Fibroblast of upper back skin (primary cell): ENCODE measurements at regions not wholly inside any gene's neighbourhood (a gene's known extent, or its start where the extent isn't known, plus 50 kb on each side); places are given as distances from the start of the nearest gene placed in this dataset.
A peak's percentile ranks its signal among the peaks of the same experiment; 100 is the strongest.

Experiments
- DNase-seq: peaks from one replicate; pipeline ENCODE4 v3.0.0-alpha.2; 2013

DNA sequence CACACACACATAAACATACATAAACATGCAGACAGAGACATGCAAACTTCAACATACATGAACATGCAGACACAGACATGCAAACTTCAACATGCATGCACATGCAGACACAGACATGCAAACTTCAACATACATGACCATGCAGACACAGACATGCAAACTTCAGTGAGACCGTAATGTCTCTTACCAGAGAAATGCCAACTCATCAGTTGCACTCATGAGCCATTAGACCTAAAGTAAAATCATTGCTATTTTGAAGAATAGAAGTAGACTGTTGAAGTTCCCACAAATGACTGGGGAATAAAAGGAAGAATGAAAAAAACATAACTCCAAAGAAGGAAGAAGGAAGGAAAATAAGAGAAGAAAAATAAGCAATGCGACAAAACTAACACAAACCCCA lies 1044.0 kb upstream of the TMEM132C start:
- DNase-seq: no peak

DNA sequence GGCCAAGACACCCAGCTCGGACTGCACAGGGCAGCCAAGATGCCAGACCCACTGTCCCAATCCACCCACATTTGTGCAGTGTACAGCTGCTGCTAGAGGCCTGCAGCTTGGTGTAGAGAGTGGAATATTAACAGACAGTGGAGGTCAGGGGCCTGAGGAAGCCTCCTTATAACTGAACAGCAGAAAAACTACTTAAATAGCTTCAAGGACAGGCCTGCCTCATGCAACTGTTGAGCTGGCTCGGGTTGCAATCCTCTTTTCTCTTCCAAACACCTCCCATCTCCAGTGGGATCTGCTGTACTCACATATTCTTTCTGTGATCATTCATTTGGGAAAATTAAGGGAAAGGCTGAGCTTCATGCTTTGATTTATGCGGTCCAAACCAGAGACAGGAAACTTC lies 1043.2 kb upstream of the TMEM132C start:
- no peak for DNase-seq

DNA sequence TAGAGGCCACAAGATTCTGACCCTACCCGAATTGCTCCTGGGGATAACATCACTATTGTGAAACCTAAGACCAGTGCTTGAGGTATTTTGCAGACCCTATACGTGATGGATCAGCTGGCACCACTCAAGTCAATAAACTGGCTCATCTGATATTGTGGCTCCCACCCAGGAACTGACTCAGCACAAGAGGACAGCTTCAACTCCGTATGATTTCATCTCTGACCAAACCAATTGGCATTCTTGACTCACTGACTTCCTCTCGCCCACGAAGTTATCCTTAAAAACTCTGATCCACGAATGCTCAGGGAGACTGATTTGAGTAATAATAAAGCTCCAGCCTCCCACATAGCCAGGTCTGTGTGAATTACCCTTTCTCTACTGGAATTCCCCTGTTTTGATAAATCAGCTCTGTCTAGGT lies 1036.1 kb upstream of the TMEM132C start:
- DNase-seq: peak; percentile 97

DNA sequence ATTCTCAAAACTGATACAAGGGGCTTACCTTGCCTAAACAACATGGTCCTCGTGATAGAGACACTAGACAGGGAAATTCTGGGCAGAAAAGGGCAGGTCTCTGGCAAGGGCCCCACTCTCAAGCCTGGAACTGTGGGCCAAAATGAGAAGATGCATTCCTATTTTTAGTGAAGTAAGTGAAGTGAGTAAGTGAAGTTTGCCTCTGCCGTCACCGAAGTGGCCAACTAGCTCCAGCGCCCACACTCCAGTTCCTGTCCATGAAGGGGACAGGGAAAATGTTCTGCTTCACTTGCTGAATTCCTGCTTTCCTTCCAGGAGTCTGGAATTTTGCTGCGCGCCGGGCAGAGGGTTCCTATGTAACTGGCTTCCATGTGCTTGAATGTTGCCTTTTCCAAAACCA lies 1035.6 kb upstream of the TMEM132C start:
- no peak for DNase-seq

DNA sequence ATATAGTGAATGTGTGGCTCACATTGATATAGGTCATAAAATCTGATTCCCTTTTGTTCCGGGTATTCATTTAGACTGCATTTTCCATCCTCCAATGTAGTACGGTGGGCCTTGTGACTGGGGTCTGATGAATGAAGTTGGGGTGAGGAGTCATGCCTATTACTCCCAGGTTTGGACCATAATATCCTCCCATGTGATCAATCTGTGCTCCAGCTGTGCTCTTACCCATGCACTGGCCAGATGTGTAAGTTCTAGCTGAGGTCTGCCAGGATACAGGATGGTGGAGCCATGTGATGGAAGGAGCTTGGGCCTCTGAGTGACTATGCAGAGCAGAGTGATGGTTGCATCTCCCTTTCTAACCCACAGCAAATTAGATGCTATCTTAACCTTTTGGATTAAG lies 1034.0 kb upstream of the TMEM132C start:
- DNase-seq: no peak

DNA sequence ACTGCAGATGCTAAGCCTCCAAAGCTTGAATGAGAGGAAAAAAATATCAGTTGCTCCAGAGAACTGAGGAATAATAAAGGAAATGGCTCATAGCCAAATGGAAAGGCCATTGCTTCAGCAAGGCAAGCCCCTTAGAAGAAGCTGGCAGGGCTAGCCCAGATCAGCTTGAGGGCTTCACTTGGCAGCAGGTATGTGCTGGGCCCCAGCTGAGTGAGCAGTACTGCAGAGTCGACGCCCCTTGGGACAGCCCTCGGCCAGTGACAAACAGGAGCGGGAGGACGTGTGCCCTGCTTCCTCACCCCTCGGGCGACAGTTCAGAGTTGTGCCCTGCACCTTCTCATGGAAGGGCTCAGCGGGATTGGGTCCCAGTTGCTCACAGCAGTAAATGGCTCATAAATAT lies 1031.2 kb upstream of the TMEM132C start:
- DNase-seq: no peak

DNA sequence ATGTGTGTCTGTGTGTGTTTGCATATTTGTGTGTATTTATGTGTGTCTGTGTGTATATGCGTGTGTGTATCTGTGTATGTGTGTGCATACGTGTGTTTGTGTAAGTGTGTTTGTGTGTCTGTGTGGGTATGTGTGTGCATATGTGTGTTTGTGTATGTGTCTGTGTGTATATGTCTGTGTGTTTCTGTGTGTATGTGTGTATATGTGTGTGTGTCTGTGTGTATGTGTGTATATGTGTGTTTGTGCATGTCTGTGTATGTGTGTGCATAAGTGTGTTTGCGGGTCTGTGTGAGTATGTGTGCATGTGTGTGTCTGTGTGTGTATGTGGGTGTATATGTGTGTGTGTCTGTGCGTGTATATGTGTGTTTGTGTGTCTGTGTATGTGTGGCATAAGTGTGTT lies 1030.5 kb upstream of the TMEM132C start:
- DNase-seq: no peak

DNA sequence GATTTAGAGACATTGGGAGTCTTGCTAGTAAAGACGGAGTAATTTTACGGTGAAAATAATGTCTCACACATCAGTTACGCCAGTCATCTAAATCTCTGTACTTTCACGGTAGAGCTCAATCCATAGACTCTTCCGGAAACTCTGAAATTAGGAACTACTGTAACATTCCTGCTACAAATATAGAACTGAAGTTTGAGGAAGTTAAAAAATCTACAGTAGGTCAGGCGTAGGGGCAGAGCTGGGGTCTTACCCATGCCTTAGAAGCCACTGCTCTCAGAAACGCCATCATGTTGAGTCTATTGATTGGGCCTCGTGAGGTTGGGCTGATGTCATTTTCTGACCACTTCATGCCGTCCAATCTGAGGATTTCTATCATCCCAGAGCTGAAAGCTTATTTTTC lies 1029.8 kb upstream of the TMEM132C start:
- no peak for DNase-seq

DNA sequence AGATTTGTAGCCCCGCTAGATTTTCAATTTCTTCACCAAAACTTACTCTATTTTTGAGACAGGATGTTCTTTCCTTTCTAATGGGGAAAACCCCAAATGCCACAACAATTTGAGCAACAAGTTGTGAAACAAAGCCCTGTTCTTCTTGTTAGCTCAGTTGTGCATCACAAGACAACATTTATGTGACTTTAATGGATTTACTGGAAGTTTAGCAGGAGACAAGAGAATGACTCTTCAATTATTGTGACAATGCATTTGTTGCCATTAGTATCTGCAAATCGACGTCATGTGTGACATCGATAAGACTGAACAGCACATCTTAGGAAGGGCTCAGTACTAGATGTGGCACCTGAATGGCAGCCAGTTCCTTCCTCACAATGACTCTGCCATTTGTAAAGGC lies 1028.9 kb upstream of the TMEM132C start:
- no peak for DNase-seq

DNA sequence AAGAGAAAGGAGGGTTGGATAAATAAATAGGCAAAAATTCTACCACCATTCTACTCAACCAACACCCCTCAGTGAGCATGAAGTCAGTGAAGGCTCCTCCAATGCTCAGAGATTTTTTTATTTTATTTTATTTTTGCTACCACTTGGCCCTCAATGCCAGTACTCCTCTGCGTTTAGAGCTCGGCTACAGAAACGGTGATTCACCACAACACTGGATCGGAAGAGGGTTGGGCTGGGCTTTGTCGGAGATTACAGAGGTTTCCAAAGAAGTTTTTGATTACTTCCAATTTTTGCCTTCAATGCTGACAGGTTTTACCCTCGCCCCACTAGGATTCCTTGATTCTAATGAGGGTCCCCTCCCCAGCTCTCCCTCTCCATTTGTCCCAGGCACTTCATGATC lies 1027.2 kb upstream of the TMEM132C start:
- no peak for DNase-seq

DNA sequence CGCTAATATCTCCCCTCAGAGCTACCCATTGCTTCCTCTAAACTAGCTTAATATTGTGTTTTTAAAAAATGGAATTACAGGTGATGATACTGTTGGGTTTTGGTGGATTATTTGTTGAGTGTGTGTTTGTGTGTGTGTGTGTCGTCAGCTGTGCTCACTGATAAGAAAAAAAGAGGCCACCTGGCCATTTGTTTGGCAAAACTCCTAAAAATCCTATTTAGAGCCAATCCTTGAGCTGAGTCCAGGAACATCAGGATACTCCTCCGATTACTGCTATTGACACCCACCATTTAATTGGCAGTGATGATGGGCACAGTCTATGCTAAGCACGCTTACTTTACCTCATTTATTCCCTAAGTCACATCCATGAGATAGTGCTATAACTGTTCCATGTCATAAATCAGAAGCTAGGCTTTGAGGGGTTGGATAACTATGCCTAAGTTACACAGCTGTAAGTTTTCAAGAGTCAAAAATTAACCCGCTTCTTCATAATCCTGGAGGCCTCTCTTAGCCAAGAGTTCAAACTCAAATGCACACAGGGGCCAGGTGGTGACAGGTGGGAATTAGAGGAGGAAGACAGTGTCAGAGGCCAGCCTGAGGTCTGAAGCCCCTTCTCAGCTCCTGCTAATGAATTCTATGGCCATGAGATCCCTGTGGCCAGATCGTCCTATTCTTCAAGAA lies 1026.6 kb upstream of the TMEM132C start:
- DNase-seq: no peak

DNA sequence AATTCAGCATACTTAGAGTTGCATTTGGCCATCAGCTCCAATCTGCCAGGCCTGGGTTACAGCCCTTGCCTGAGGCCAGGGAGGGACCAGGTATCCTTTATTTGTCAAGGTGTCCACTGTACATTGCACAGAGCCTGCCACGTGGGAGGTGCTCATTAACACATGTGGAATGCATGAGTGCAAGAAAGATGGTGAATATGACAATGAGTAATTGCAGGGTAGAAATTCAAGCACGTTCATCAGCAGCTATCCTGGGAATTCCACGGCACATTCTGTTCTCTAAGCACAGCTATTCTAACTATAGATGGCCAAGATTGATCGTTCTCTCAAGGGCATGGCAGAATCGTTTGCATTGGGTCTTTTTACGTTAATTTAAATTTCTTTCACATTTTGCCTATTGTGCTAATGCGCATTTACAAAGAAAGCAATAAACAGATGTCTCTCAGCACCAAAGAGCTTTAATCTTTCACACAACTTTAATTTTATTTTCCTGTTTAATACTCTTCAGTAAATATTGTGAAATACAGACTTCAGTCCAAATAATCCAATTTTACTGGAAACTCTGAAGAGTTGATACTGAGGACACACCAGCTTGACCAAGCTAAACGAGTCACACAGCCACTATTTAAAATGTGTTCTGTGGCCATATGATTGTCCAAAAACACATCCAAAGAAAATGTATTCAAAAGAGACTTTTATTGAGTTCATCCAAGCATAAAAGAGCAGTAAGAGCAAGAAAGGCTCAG lies 1025.7 kb upstream of the TMEM132C start:
- peak; percentile 45 for DNase-seq

DNA sequence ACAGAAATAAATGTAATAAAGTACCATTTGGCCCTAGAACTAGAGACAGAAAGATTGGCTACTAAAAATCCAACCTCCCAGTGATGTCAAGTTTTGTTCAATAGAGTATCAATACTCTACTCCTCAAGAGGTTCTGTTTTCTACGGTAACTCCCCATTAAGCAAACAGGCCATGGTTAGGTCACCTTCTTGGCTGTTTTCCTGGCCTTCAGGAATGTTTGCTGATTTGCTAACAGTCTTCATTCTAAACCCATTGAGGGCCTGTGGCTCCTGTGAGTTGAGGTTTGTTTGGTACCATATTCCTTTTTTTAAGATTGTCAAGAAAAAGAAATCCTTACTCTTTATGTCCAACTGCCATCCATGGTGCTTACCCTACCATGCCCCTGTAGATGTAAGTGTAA lies 1022.0 kb upstream of the TMEM132C start:
- peak; percentile 24 for DNase-seq

DNA sequence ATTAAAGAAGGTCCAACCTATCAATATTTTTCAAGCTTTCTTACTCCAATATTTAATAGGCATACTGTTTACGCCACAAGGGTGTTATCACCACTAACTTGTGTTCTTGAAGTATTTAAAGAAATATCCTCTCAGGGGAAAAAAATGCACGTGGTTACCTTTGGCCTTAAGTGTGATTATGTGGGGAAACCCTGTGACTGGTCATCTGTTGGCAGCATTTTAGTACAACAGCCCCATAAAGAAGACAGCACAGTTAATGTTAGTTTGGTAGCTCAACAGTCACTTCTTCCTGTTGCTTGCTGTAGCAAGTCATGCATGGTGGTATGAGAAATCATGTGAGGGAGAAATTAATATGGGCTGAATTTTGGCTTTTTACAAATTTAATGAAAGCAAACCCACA lies 1021.5 kb upstream of the TMEM132C start:
- DNase-seq: peak; percentile 24

DNA sequence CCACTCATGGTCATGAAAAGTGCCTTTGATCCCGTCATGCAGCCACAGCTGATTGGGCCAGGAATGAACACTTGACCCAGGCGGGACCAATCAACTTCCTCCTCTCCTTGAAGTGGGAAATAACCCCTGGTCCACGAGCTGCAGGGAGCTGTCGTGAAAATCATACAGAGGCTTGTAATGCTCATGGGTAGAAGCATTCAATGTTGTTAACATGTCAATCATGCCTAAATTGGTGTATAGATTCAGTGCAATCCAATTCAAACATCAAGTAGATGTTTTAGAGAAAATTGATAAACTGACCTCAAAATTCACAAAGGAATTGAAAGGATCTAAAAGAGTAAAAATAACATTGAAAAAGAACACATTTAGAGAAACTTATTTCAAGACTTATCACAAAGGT lies 1019.0 kb upstream of the TMEM132C start:
- no peak for DNase-seq

DNA sequence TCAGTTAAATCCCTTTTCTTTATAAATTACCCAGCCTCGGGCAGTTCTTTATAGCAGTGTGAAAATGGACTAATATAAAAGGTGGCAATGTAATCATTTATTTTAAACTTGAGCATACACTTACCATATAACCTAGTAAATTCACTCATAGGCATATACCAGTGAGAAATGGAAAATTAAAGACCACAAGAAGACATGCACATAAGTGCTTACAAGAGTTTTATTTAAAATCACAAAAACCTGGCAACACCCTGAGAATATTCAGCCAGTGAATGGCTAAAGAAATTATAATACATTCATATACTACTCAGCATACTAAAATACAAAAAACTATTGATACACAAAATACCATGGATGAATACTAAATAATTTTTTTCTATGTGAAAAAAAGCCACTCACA lies 1017.5 kb upstream of the TMEM132C start:
- no peak for DNase-seq

DNA sequence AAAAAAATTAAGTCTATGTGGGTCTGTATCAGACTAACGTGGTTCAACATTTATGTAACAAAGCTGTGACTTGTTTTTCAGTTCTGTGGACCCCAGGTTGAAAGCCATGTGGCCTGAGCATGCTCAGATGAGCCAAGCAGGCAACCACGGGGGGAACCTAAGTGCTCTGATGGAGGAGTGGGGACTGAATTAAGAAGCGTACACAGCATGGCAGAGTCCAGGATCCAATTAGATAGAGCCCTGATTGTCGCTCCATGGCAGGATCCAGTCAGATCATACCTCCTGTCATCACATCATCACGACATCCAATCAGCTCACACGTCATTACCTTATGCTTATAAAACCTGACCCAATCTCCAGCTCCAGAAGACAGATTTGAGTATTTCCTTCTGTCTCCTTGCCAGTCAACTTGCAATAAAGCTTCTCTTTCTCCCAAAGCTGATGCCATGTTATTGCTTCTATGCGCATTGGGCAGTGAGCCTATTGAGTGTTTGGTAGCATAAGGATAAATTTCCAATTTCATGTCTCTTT lies 1013.1 kb upstream of the TMEM132C start:
- DNase-seq: no peak

DNA sequence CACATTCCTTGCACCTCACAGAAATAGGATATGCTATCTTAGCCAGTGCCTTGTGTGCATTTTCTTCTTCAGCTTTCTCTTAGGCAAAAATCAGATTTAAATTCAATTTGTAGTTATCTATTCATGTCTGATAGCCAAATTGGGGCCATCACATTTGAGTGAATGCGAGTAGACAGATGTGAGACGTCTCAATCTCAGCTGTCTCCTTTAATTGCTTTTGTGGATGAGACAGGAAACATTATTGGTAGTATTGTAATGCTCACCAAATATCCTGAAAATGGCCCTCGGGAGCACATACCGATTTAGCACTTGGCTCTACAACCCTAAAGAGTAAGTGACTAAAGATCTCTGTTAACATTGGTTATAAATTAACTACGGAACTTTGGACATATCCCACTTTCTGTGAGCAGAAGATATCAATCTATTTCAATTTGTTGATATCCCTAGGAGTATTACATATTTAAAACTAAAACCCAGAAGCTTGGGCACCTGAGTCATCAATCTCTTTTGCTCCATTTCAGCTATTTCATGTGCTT lies 1012.5 kb upstream of the TMEM132C start:
- no peak for DNase-seq

DNA sequence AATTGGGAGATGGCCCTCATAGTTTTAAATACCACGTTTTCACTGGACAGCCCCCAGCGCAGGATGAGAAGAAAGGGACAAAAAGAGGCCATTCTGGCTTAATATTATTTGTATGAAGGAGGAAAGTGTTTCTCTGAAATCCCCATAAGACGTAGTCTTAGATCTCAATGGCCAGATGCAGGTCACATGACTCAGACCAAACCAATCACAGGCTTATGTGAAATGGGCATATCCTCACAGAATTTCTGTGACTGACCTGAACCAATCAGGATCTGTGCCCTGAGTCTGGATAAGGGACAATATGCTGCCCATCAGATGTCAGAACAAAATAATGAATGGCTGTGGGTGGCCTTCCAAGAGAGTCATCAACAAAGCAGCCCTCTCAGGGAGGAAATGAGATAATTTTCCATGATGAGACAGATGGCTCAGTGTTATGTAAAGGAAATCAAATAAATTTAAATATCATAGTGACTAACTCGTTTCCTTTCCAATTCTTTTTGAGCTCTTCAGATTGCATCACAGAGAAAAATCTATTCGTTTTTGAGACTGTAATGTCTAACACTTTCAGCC lies 1009.5 kb upstream of the TMEM132C start:
- DNase-seq: peak; percentile 57

DNA sequence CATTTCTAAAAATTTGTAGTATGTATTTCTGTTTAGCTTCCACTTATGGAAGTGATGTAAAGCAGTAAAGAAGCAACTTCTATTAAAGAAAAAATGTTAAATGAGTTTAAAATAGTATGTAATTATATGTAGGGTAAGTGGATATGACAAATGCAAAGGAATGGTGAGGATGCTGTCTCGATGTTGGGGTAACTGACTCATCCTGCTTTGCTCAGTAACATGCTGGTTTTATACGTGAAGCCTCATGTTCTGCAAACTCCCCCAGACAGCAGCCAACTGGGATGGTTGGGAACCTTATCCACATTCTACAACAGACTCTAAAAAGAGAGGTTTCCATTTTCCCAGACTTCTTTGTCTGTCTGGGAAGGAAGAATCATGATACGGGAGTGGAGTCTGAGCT lies 1006.4 kb upstream of the TMEM132C start:
- DNase-seq: peak; percentile 78

DNA sequence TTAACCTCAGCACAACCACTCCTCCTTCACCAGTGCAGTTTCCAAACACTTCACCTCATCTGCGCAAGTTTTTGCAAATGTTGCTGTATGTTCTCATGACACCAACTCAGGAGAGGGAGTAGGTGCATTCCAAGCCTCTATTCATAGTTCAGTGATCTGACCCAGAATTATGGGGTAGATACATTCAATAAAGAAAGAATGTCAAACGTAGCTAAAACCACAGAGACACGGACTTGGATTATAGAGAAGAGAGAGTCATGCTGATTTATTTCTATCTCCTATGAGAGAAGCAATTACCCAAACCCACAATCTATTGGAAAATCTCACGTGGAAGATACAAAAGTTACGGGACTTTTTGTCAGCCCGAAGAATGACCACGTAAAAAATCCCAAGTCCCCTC lies 1006.0 kb upstream of the TMEM132C start:
- DNase-seq: peak; percentile 75

DNA sequence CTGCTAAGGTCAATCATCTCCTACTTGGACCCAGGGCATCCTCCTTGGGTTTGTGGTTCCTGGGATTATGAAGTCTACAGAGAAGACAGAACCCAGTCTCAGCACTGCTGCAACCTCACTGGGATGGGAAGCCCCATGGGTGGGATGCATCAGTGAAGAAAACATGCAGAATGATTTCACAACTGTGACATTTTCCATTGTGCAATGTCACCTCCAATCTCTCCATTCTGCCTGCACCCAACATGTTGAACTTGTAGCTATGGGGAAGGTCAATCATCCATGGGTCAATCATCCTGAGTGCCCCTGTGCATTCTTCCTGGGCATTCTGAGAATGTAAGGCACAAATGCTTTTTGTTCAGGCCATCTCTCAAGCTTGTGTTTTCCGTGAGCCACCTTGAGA lies 1004.4 kb upstream of the TMEM132C start:
- no peak for DNase-seq

DNA sequence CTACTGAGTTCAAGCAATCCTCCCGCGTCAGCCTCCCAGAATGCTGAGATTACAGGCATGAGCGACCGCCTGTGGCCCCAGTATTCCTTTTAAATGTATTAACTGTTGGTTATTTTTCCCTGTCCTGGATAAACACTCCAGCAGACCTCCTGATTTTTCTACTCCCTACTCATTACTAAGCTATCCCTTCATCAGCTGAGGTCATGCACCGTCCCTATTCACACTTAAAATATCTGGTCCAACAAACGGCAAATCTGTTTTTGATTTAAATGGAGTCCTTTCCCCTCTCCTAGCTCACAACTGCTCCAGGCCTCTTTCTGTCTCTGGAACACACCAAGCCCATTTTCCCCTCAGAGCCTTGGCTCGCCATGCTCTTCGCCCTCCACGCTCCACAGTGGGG lies 1003.3 kb upstream of the TMEM132C start:
- peak; percentile 31 for DNase-seq

DNA sequence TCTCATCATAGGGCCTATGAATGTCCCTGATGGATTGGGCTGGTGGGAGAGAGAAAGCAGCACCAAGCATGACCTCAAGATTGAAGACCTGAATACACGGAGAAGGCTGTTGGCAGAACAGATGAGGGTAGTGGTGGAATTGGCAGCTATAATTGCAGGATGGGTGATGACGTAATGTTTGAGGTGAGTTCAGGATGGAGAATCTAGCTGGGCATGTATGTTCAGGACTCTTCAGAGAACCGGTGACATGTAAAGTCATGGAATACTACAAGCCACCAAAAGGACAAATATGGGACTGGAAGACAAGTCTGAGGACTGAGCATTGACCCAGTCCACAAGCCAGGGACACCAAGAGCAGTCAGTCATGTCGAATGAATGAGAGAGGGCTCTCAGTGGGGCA lies 999.8 kb upstream of the TMEM132C start:
- no peak for DNase-seq
